ENCODE measurements at regions not wholly inside any gene's neighbourhood (a gene's known extent, or its start where the extent isn't known, plus 50 kb on each side); places are given as distances from the start of the nearest gene placed in this dataset.

DNA sequence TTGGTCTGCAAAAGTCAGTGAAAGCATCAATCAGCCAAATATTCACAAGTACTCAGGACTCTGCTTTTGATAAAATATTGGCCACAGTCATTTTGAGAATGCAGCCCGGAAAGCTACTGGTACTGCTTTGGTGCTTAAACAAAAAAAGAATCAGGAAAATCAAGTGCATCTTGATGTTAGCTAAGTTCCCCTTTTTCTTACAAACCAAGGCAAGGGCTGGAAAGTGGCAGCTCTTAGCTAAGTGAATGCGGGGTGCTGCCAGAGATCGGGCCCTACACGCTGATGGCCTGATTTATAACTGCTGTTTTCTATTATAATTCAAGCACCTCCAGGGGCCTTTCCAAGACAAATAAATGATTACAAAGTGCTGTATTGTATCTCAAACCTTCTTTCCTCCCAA is 136.8 kb upstream of the MGMT start:
- Histone ChIP-seq H3K4me2 (ENCODE audit: low read length) (no peak overlapping the region), H3K9me3 (replicated peaks; ENCODE audit: low read length) (peaks cover 5% of the 10 kb centered on the region), H3K4me3 (ENCODE audit: low read length) (no peak overlapping the region), H3K9ac (ENCODE audit: low read depth, low read length) (no peak overlapping the region), H3K4me1 (ENCODE audit: control insufficient read depth, insufficient read depth, low read length) (no peaks in the 10 kb centered on the region), H3K36me3 (ENCODE audit: insufficient read depth, low read length) (no peaks in the 10 kb centered on the region), H3K27me3 (ENCODE audit: control insufficient read depth, insufficient read depth, low read length) (no peaks in the 10 kb centered on the region)

DNA sequence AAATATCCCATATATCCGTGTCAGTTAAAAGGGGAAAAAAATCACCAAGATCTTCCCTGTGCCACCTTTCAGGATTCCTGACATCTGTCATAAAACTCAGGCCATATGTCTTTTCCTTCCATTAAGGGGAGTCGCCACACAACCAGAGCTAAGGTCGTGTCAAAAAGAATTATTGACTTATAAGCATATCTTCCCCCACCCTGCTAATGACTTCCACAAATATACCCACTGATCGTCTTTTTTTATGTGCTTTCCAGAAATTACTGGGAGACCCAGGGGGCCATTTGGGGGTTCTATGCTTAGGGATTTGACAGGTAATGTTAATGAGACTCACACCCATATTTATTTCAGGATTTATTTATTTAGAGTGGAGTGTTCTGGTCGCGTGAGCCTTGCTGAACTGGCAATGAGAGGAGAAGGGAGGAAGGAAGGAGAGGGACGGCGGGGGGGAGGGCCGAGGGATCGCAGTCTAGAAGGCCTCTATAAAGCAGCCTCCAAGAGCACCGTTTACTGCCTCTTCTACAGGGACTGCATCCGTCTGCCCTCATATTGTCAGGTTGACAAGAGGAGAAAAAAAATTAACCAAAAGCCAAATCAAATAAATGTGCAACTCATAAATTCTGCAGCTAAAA is 135.7 kb upstream of the MGMT start:
- Histone ChIP-seq H3K36me3 (ENCODE audit: insufficient read depth, low read length) (no peaks in the 10 kb centered on the region), H3K9ac (ENCODE audit: low read depth, low read length) (no peak overlapping the region), H3K9me3 (replicated peaks; ENCODE audit: low read length) (peaks cover 7% of the 10 kb centered on the region), H3K4me1 (ENCODE audit: control insufficient read depth, insufficient read depth, low read length) (no peaks in the 10 kb centered on the region), H3K4me2 (ENCODE audit: low read length) (no peak overlapping the region), H3K27me3 (ENCODE audit: control insufficient read depth, insufficient read depth, low read length) (no peaks in the 10 kb centered on the region), H3K4me3 (ENCODE audit: low read length) (no peak overlapping the region)

- H3K9ac ChIP-seq (ENCODE audit: low read depth, low read length): no peak overlapping the region
- H3K4me3 ChIP-seq (ENCODE audit: low read length): no peak overlapping the region
- no peaks in the 10 kb centered on the region for H3K36me3 ChIP-seq (ENCODE audit: insufficient read depth, low read length)
- no peaks in the 10 kb centered on the region for H3K4me1 ChIP-seq (ENCODE audit: control insufficient read depth, insufficient read depth, low read length)
- no peak overlapping the region for H3K4me2 ChIP-seq (ENCODE audit: low read length)
- peaks cover 7% of the 10 kb centered on the region for H3K9me3 ChIP-seq (replicated peaks; ENCODE audit: low read length)
- H3K27me3 ChIP-seq (ENCODE audit: control insufficient read depth, insufficient read depth, low read length): no peaks in the 10 kb centered on the region
Measured at GRCh38 chr10:129331839-129332220, 135.2 kb upstream of the MGMT start.

DNA sequence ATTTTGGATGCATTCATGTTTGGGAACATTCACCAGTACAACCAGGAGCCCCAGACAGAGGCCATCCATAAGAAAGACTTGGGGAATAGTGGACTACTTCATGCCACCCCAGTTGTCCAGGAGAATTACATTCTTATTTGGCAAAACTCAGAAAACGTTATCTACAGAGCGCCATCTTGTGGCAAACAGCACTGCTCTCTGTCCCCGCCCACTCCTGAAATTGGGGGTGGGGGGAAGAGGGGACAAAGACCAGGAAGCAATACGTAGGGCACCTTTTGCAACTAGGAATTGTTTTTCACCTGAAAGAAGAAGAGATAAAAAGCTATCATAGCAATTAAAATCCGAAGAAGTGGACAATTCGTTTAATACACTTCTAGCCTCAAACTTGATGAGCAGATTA is 134.6 kb upstream of the MGMT start:
- Histone ChIP-seq H3K36me3 (ENCODE audit: insufficient read depth, low read length) (no peaks in the 10 kb centered on the region), H3K4me3 (ENCODE audit: low read length) (no peak overlapping the region), H3K9me3 (replicated peaks; ENCODE audit: low read length) (peaks cover 6% of the 10 kb centered on the region), H3K9ac (ENCODE audit: low read depth, low read length) (no peak overlapping the region), H3K27me3 (ENCODE audit: control insufficient read depth, insufficient read depth, low read length) (no peaks in the 10 kb centered on the region), H3K4me2 (ENCODE audit: low read length) (no peak overlapping the region), H3K4me1 (ENCODE audit: control insufficient read depth, insufficient read depth, low read length) (no peaks in the 10 kb centered on the region)

DNA sequence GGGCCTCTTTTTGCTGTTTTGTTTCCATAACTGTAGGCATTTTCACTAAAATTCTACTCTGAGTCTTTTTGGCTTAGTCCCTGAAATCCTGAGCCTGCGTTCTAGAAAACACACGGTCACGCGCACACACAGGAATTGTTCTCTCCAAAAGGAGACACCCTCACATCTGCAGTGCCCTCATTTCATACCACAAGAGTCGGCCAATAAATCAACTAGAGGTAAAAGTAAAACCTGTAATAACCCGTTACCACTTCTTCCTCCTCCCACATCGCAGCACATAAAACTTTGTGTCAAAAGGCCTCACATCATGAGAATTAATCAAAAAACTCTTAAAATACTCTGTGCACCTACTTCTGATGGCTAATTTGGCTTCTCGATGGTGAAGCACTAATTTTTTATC is 133.3 kb upstream of the MGMT start:
- peaks cover 5% of the 10 kb centered on the region for H3K9me3 ChIP-seq (replicated peaks; ENCODE audit: low read length)
- no peak overlapping the region for H3K4me2 ChIP-seq (ENCODE audit: low read length)
- H3K4me3 ChIP-seq (ENCODE audit: low read length): no peak overlapping the region
- H3K4me1 ChIP-seq (ENCODE audit: control insufficient read depth, insufficient read depth, low read length): no peaks in the 10 kb centered on the region
- H3K9ac ChIP-seq (ENCODE audit: low read depth, low read length): no peak overlapping the region
- no peaks in the 10 kb centered on the region for H3K36me3 ChIP-seq (ENCODE audit: insufficient read depth, low read length)
- no peaks in the 10 kb centered on the region for H3K27me3 ChIP-seq (ENCODE audit: control insufficient read depth, insufficient read depth, low read length)

DNA sequence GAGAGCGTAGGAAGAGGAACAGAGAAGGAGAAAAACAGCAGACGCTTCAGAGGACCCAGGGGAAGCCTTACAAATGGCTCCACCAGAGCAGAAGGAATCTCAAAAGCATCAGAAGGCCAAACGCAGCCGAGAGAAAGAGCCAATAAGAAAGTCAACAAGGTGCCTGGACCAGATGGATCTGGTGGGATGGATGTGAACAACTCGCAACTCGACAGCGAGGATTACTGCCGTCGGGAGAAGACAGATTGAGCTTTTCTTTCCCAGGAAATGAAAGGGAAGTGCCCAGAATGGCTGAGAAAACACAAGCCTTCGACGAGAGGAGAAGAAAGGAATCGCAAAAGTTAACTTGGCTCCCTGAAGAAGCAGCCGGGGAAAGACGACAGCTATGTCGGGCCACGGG is 132.8 kb upstream of the MGMT start:
- Histone ChIP-seq H3K9me3 (replicated peaks; ENCODE audit: low read length) (peaks cover 5% of the 10 kb centered on the region), H3K36me3 (ENCODE audit: insufficient read depth, low read length) (no peaks in the 10 kb centered on the region), H3K27me3 (ENCODE audit: control insufficient read depth, insufficient read depth, low read length) (no peaks in the 10 kb centered on the region), H3K9ac (ENCODE audit: low read depth, low read length) (no peak overlapping the region), H3K4me3 (ENCODE audit: low read length) (no peak overlapping the region), H3K4me1 (ENCODE audit: control insufficient read depth, insufficient read depth, low read length) (no peaks in the 10 kb centered on the region), H3K4me2 (ENCODE audit: low read length) (no peak overlapping the region)

GRCh38 chr10:129335396-129335795 is 131.6 kb upstream of the MGMT start:
- H3K9ac ChIP-seq (ENCODE audit: low read depth, low read length): no peak overlapping the region
- no peak overlapping the region for H3K4me2 ChIP-seq (ENCODE audit: low read length)
- H3K4me3 ChIP-seq (ENCODE audit: low read length): no peak overlapping the region
- no peaks in the 10 kb centered on the region for H3K4me1 ChIP-seq (ENCODE audit: control insufficient read depth, insufficient read depth, low read length)
- no peaks in the 10 kb centered on the region for H3K36me3 ChIP-seq (ENCODE audit: insufficient read depth, low read length)
- H3K9me3 ChIP-seq (replicated peaks; ENCODE audit: low read length): peaks cover 5% of the 10 kb centered on the region
- H3K27me3 ChIP-seq (ENCODE audit: control insufficient read depth, insufficient read depth, low read length): no peaks in the 10 kb centered on the region

- Histone ChIP-seq H3K9me3 (replicated peaks; ENCODE audit: low read length) (peaks cover 5% of the 10 kb centered on the region), H3K4me2 (ENCODE audit: low read length) (no peak overlapping the region), H3K4me1 (ENCODE audit: control insufficient read depth, insufficient read depth, low read length) (no peaks in the 10 kb centered on the region), H3K4me3 (ENCODE audit: low read length) (no peak overlapping the region), H3K36me3 (ENCODE audit: insufficient read depth, low read length) (no peaks in the 10 kb centered on the region), H3K9ac (ENCODE audit: low read depth, low read length) (no peak overlapping the region), H3K27me3 (ENCODE audit: control insufficient read depth, insufficient read depth, low read length) (no peaks in the 10 kb centered on the region)
Measured at GRCh38 chr10:129335942-129336341, 131.1 kb upstream of the MGMT start.

GRCh38 chr10:129339191-129339590 is 127.8 kb upstream of the MGMT start:
- H3K4me2 ChIP-seq (ENCODE audit: low read length): no peak overlapping the region
- no peak overlapping the region for H3K9ac ChIP-seq (ENCODE audit: low read depth, low read length)
- peaks cover 10% of the 10 kb centered on the region for H3K9me3 ChIP-seq (replicated peaks; ENCODE audit: low read length)
- no peaks in the 10 kb centered on the region for H3K36me3 ChIP-seq (ENCODE audit: insufficient read depth, low read length)
- no peaks in the 10 kb centered on the region for H3K27me3 ChIP-seq (ENCODE audit: control insufficient read depth, insufficient read depth, low read length)
- no peak overlapping the region for H3K4me3 ChIP-seq (ENCODE audit: low read length)
- H3K4me1 ChIP-seq (ENCODE audit: control insufficient read depth, insufficient read depth, low read length): no peaks in the 10 kb centered on the region

GRCh38 chr10:129339841-129340240 is 127.2 kb upstream of the MGMT start:
- no peak overlapping the region for H3K4me2 ChIP-seq (ENCODE audit: low read length)
- H3K9me3 ChIP-seq (replicated peaks; ENCODE audit: low read length): peaks cover 10% of the 10 kb centered on the region
- H3K4me3 ChIP-seq (ENCODE audit: low read length): no peak overlapping the region
- no peaks in the 10 kb centered on the region for H3K27me3 ChIP-seq (ENCODE audit: control insufficient read depth, insufficient read depth, low read length)
- no peaks in the 10 kb centered on the region for H3K36me3 ChIP-seq (ENCODE audit: insufficient read depth, low read length)
- H3K9ac ChIP-seq (ENCODE audit: low read depth, low read length): no peak overlapping the region
- H3K4me1 ChIP-seq (ENCODE audit: control insufficient read depth, insufficient read depth, low read length): no peaks in the 10 kb centered on the region

DNA sequence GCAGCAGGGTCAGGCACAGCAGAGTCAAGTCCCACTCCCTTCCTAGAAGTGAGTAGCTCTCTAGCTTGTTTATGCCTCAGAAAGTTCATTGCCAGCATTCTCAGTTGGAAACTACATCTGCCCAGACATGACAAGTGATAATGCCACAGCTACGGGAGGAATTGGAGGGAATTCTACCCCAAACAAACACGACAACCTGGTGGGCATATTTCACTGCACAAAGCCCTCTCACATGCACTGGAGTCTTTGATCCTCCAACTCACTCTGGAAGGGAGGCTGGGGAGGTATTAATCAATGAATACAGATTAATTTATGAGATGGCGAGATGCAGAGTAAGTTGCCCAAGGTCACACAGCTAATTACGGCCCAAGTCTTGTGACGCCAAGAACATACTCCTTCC is 126.0 kb upstream of the MGMT start:
- Histone ChIP-seq H3K4me1 (ENCODE audit: control insufficient read depth, insufficient read depth, low read length) (no peaks in the 10 kb centered on the region), H3K27me3 (ENCODE audit: control insufficient read depth, insufficient read depth, low read length) (no peaks in the 10 kb centered on the region), H3K4me2 (ENCODE audit: low read length) (no peak overlapping the region), H3K4me3 (ENCODE audit: low read length) (no peak overlapping the region), H3K9me3 (replicated peaks; ENCODE audit: low read length) (peaks cover 8% of the 10 kb centered on the region), H3K36me3 (ENCODE audit: insufficient read depth, low read length) (no peaks in the 10 kb centered on the region), H3K9ac (ENCODE audit: low read depth, low read length) (no peak overlapping the region)

- H3K9me3 ChIP-seq (replicated peaks; ENCODE audit: low read length): peaks cover 7% of the 10 kb centered on the region
- H3K4me3 ChIP-seq (ENCODE audit: low read length): no peak overlapping the region
- H3K27me3 ChIP-seq (ENCODE audit: control insufficient read depth, insufficient read depth, low read length): no peaks in the 10 kb centered on the region
- no peak overlapping the region for H3K9ac ChIP-seq (ENCODE audit: low read depth, low read length)
- H3K36me3 ChIP-seq (ENCODE audit: insufficient read depth, low read length): no peaks in the 10 kb centered on the region
- no peaks in the 10 kb centered on the region for H3K4me1 ChIP-seq (ENCODE audit: control insufficient read depth, insufficient read depth, low read length)
- H3K4me2 ChIP-seq (ENCODE audit: low read length): no peak overlapping the region
Measured at GRCh38 chr10:129342385-129342784, 124.7 kb upstream of the MGMT start.
